T-cell (primary cell): ENCODE measurements at regions not wholly inside any gene's neighbourhood (a gene's known extent, or its start where the extent isn't known, plus 50 kb on each side); places are given as distances from the start of the nearest gene placed in this dataset.

Experiments
- ATAC-seq, 4 experiments: fragments of 200-7000 bp in 3 of 4; fragments of 150-1000 bp in 1 of 4; cut with Tn5 transposase; replicated peaks in 1 of 4; 1 replicate in 3 of 4; 2 replicates in 1 of 4; pipeline ENCODE4 v1.10.0; 2021; ENCODE audit warnings: moderate library complexity in 3 of 4, mild to moderate bottlenecking in 2 of 4, moderate number of reproducible peaks in 1 of 4
- CTCF ChIA-PET, 2 donors: fragments of 300-600 bp; sonication (Branson Sonifier 250); formaldehyde crosslinking; loops; one replicate each; lab custom pipeline; 2022; ENCODE audit warnings: antibody characterized with exemption in 2 of 2; lab: Charles Lee
- POLR2A ChIA-PET, 2 donors: fragments of 300-600 bp; sonication (Branson Sonifier 250); formaldehyde crosslinking; loops; one replicate each; lab custom pipeline; 2022; ENCODE audit warnings: antibody characterized with exemption in 2 of 2; lab: Charles Lee
- DNase-seq, 35 experiments: peaks; one replicate each; pipeline versions ENCODE4 v3.0.0 to v3.0.0-alpha.2; 2013 to 2023
- H3K27ac ChIP-seq: one replicate; pipeline ENCODE4 v1.5.1; 2013; ENCODE audit warnings: low read length
- H3K27me3 ChIP-seq, 2 experiments: replicated peaks in 1 of 2; 1 replicate in 1 of 2; 2 replicates in 1 of 2; pipeline versions ENCODE4 v1.6.1 to v1.7.0; 2013; ENCODE audit warnings: low read length in 1 of 2, mixed read lengths in 1 of 2; ENCODE audit not compliant: control insufficient read depth in 2 of 2, insufficient read depth in 2 of 2; ENCODE audit errors: extremely low read depth in 1 of 2
- H3K36me3 ChIP-seq, 2 donors: 1 replicate in 1 of 2; 2 replicates in 1 of 2; pipeline versions ENCODE4 v1.6.1 to v1.7.0; 2013; ENCODE audit warnings: low read length in 1 of 2; ENCODE audit not compliant: control insufficient read depth in 2 of 2, insufficient read depth in 1 of 2; ENCODE audit errors: extremely low read depth in 1 of 2
- H3K4me1 ChIP-seq, 2 experiments: 1 replicate in 1 of 2; 2 replicates in 1 of 2; pipeline versions ENCODE4 v1.6.1 to v1.7.0; 2013; ENCODE audit warnings: low read length in 2 of 2, mixed read lengths in 1 of 2; ENCODE audit not compliant: insufficient read depth in 2 of 2, control insufficient read depth in 1 of 2; ENCODE audit errors: extremely low read depth in 1 of 2
- H3K4me3 ChIP-seq, 2 donors: 1 replicate in 1 of 2; 2 replicates in 1 of 2; pipeline versions ENCODE4 v1.5.1 to v1.7.0; 2013; ENCODE audit warnings: mild to moderate bottlenecking in 2 of 2, low read length in 1 of 2, moderate library complexity in 1 of 2; ENCODE audit not compliant: control insufficient read depth in 1 of 2; ENCODE audit errors: extremely low read depth in 1 of 2
- H3K9me3 ChIP-seq: 2 replicates; pipeline ENCODE4 v1.7.0; 2013
- H3K27ac Mint-ChIP-seq, 2 donors: one replicate each; pipeline ENCODE4 v1.8.0; 2020 to 2021; ENCODE audit warnings: mild to moderate bottlenecking in 2 of 2, mixed read lengths in 2 of 2
- H3K27me3 Mint-ChIP-seq, 2 donors: one replicate each; pipeline ENCODE4 v1.8.0; 2021 to 2022; ENCODE audit warnings: mixed read lengths in 2 of 2
- H3K36me3 Mint-ChIP-seq: one replicate; pipeline ENCODE4 v1.8.0; 2021; ENCODE audit warnings: mixed read lengths
- H3K4me1 Mint-ChIP-seq, 3 donors: one replicate each; pipeline ENCODE4 v1.8.0; 2020 to 2022; ENCODE audit warnings: mixed read lengths in 3 of 3, mild to moderate bottlenecking in 1 of 3
- H3K4me3 Mint-ChIP-seq, 3 donors: one replicate each; pipeline ENCODE4 v1.8.0; 2020 to 2022; ENCODE audit warnings: mild to moderate bottlenecking in 3 of 3, mixed read lengths in 3 of 3, moderate library complexity in 3 of 3
- H3K9me3 Mint-ChIP-seq, 3 donors: one replicate each; pipeline ENCODE4 v1.8.0; 2020 to 2022; ENCODE audit warnings: mixed read lengths in 3 of 3
- WGBS: methylation state at CpG from one replicate; pipeline ENCODE4 v1.1.5; 2013; ENCODE audit warnings: missing lambda C conversion rate; ENCODE audit not compliant: insufficient coverage; 5-methylcytosine and 5-hydroxymethylcytosine counted together

- no peak for ATAC-seq
- CTCF ChIA-PET: no interaction called here
- H3K36me3 Mint-ChIP-seq: no peaks in the 10 kb centered on the region
- Histone ChIP-seq H3K36me3 (no peaks in the 10 kb centered on the region), H3K4me1 (no peaks in the 10 kb centered on the region), H3K9me3 (no peaks in the 10 kb centered on the region), H3K4me3 (no peak overlapping the region), H3K27ac (no peak overlapping the region), H3K27me3 (no peaks in the 10 kb centered on the region)
- no peak overlapping the region for H3K27ac Mint-ChIP-seq
- POLR2A ChIA-PET: no interaction called here
- H3K4me1 Mint-ChIP-seq: no peaks in the 10 kb centered on the region
- no peak overlapping the region for H3K4me3 Mint-ChIP-seq
- WGBS: 40% methylated on average over 1 of the region's 4 CpGs
- H3K9me3 Mint-ChIP-seq: peaks cover 2 to 21% (median 8%) of the 10 kb centered on the region in 3 donors
- H3K27me3 Mint-ChIP-seq: no peaks in the 10 kb centered on the region
- no peak for DNase-seq
These were observed 1115.5 kb downstream of the DTWD2 start for GRCh38 chr5:117872798-117873368.

- Histone ChIP-seq H3K9me3 (no peaks in the 10 kb centered on the region), H3K4me1 (no peaks in the 10 kb centered on the region), H3K27ac (no peak overlapping the region), H3K4me3 (no peak overlapping the region), H3K27me3 (no peaks in the 10 kb centered on the region), H3K36me3 (no peaks in the 10 kb centered on the region)
- Mint-ChIP-seq H3K9me3 (peaks cover 2 to 18% (median 5%) of the 10 kb centered on the region in 3 donors), H3K4me1 (no peaks in the 10 kb centered on the region), H3K27me3 (no peaks in the 10 kb centered on the region), H3K4me3 (no peak overlapping the region), H3K36me3 (no peaks in the 10 kb centered on the region), H3K27ac (no peak overlapping the region)
- CTCF ChIA-PET: interaction anchor here in 1 of 2 donors (0.6 kb wide), 1 partner anchor 284 kb away, joined by 5 read pairs; no protein-coding TSS in a partner anchor
- ATAC-seq: no peak
- POLR2A ChIA-PET: no interaction called here
- DNase-seq: no peak
- no CpG with 5 or more reads among the region's 1 CpG for WGBS
These were observed 1118.8 kb downstream of the DTWD2 start for GRCh38 chr5:117869596-117869995.

- no peak for ATAC-seq
- Mint-ChIP-seq H3K27me3 (no peaks in the 10 kb centered on the region), H3K4me3 (no peak overlapping the region), H3K27ac (no peak overlapping the region), H3K36me3 (no peaks in the 10 kb centered on the region), H3K9me3 (peaks cover 2 to 5% (median 4%) of the 10 kb centered on the region in 3 donors), H3K4me1 (no peaks in the 10 kb centered on the region)
- Histone ChIP-seq H3K27ac (no peak overlapping the region), H3K9me3 (no peaks in the 10 kb centered on the region), H3K4me1 (no peaks in the 10 kb centered on the region), H3K27me3 (no peaks in the 10 kb centered on the region), H3K36me3 (no peaks in the 10 kb centered on the region), H3K4me3 (no peak overlapping the region)
- WGBS: 83% methylated on average over 2 of the region's 2 CpGs
- CTCF ChIA-PET: no interaction called here
- POLR2A ChIA-PET: no interaction called here
- DNase-seq: no peak
These were observed 1124.6 kb downstream of the DTWD2 start for GRCh38 chr5:117863586-117864296.

- Histone ChIP-seq H3K36me3 (no peaks in the 10 kb centered on the region), H3K4me3 (no peak overlapping the region), H3K27me3 (no peaks in the 10 kb centered on the region), H3K27ac (no peak overlapping the region), H3K9me3 (no peaks in the 10 kb centered on the region), H3K4me1 (no peaks in the 10 kb centered on the region)
- WGBS: no CpG with 5 or more reads among the region's 1 CpG
- no peaks in the 10 kb centered on the region for H3K27me3 Mint-ChIP-seq
- CTCF ChIA-PET: no interaction called here
- H3K4me1 Mint-ChIP-seq: no peaks in the 10 kb centered on the region
- no peak overlapping the region for H3K27ac Mint-ChIP-seq
- no peak overlapping the region for H3K4me3 Mint-ChIP-seq
- no peak for DNase-seq
- no peak for ATAC-seq
- H3K36me3 Mint-ChIP-seq: no peaks in the 10 kb centered on the region
- POLR2A ChIA-PET: no interaction called here
- peaks cover 2 to 17% (median 8%) of the 10 kb centered on the region in 3 donors for H3K9me3 Mint-ChIP-seq
These were observed 1127.8 kb downstream of the DTWD2 start for GRCh38 chr5:117860550-117860949.

- Mint-ChIP-seq H3K4me3 (no peak overlapping the region), H3K27me3 (no peaks in the 10 kb centered on the region), H3K27ac (no peak overlapping the region), H3K4me1 (no peaks in the 10 kb centered on the region), H3K9me3 (peaks cover 5 to 21% (median 8%) of the 10 kb centered on the region in 3 donors), H3K36me3 (no peaks in the 10 kb centered on the region)
- H3K36me3 ChIP-seq: no peaks in the 10 kb centered on the region
- no peak overlapping the region for H3K27ac ChIP-seq
- no CpG with 5 or more reads among the region's 1 CpG for WGBS
- ATAC-seq (no peak), DNase-seq (no peak)
- H3K4me3 ChIP-seq: no peak overlapping the region
- H3K27me3 ChIP-seq: no peaks in the 10 kb centered on the region
- H3K9me3 ChIP-seq: no peaks in the 10 kb centered on the region
- CTCF ChIA-PET: interaction anchor here in 1 of 2 donors (0.6 kb wide), 1 partner anchor 734 kb away, joined by 3 read pairs; no protein-coding TSS in a partner anchor
- POLR2A ChIA-PET: no interaction called here
- no peaks in the 10 kb centered on the region for H3K4me1 ChIP-seq
These were observed 1129.2 kb downstream of the DTWD2 start for GRCh38 chr5:117859176-117859575.

- CTCF ChIA-PET: no interaction called here
- peaks cover 4 to 25% (median 5%) of the 10 kb centered on the region in 3 donors for H3K9me3 Mint-ChIP-seq
- H3K27ac Mint-ChIP-seq: no peak overlapping the region
These were observed 1131.6 kb downstream of the DTWD2 start for GRCh38 chr5:117856713-117857112.

More at GRCh38 chr5:117856713-117857112, 1131.6 kb downstream of the DTWD2 start:
- DNase-seq (no peak), ATAC-seq (no peak)
- no peak overlapping the region for H3K27ac ChIP-seq
- no peak overlapping the region for H3K4me3 ChIP-seq
- no peaks in the 10 kb centered on the region for H3K9me3 ChIP-seq
- H3K4me3 Mint-ChIP-seq: no peak overlapping the region
- no peaks in the 10 kb centered on the region for H3K27me3 ChIP-seq
- H3K27me3 Mint-ChIP-seq: no peaks in the 10 kb centered on the region
- H3K4me1 ChIP-seq: no peaks in the 10 kb centered on the region
- WGBS: 90% methylated on average over 2 of the region's 4 CpGs
- POLR2A ChIA-PET: no interaction called here
- H3K4me1 Mint-ChIP-seq: no peaks in the 10 kb centered on the region
- no peaks in the 10 kb centered on the region for H3K36me3 ChIP-seq
- no peaks in the 10 kb centered on the region for H3K36me3 Mint-ChIP-seq
